Fibroblast of the aortic adventitia (primary cell): ENCODE measurements at regions not wholly inside any gene's neighbourhood (a gene's known extent, or its start where the extent isn't known, plus 50 kb on each side); places are given as distances from the start of the nearest gene placed in this dataset.

ENCODE experiments used
- DNase-seq: peaks from one replicate; pipeline ENCODE4 v3.0.0-alpha.2; 2010; ENCODE audit warnings: low read depth
- H3K4me3 ChIP-seq: 2 replicates; pipeline ENCODE4 v1.5.1; 2011; ENCODE audit warnings: low read depth, mild to moderate bottlenecking, control low read depth, low read length, moderate library complexity
- TF ChIP-seq, protein P1 (sequence below): IDR thresholded peaks from 2 replicates; pipeline ENCODE4 v1.5.1; 2011; ENCODE audit warnings: mild to moderate bottlenecking, low read length, control low read depth, inconsistent platforms; ENCODE audit not compliant: insufficient read depth

DNA sequence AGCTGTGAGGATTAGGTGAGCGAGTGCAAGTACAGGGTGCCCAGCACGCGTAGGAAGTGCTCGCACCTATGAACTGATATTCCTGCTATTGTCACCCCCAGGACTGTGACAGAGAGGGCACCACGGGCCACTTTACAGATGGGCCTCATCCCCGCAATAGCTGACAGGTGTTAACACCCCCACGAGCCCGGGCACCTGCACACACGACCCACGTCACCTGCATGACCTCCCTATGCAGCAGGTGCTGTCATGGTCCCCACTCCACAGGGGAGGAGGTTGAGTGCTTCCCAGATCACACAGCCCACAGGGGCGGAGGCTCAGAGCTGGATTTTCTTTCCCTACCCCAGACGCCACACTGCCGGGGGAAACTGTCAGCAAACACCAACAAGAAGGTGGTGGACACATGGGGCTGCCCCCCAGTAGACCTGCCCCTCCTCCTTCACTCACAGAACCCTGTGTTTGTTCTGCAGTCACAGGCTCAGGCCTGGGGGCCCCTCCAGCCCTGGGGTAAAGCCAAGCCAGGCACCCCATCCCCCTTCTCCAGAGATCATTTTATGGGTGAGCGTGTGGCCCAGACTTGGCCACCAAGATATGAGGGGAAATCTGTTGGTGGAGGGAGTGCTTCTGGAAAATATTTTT lies 465.5 kb downstream of the MATN1 start:
- H3K4me3 ChIP-seq: no peak overlapping the region
- DNase-seq: no peak
- TF ChIP-seq, protein P1, sequence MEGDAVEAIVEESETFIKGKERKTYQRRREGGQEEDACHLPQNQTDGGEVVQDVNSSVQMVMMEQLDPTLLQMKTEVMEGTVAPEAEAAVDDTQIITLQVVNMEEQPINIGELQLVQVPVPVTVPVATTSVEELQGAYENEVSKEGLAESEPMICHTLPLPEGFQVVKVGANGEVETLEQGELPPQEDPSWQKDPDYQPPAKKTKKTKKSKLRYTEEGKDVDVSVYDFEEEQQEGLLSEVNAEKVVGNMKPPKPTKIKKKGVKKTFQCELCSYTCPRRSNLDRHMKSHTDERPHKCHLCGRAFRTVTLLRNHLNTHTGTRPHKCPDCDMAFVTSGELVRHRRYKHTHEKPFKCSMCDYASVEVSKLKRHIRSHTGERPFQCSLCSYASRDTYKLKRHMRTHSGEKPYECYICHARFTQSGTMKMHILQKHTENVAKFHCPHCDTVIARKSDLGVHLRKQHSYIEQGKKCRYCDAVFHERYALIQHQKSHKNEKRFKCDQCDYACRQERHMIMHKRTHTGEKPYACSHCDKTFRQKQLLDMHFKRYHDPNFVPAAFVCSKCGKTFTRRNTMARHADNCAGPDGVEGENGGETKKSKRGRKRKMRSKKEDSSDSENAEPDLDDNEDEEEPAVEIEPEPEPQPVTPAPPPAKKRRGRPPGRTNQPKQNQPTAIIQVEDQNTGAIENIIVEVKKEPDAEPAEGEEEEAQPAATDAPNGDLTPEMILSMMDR: no peak

DNA sequence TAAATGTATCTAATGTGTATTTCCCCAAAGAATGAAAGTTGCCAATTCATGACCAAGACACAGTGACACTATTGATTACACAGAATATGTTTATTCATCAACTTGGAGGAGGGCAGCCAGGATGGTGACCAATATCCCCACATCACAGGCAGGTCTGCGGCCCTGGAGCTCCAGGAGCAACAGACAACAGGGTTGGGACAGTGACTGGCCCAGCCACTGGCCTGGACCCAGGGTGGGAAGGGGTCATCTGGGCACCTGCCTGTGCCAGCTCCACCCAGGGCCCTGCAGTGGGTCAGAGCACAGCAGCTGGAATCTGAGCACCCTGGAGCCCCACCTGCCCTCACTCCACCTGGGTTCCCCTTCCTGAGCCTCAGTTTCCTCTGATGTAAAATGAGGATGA lies 466.1 kb downstream of the MATN1 start:
- DNase-seq: no peak
- TF ChIP-seq, protein P1: no peak
- no peak overlapping the region for H3K4me3 ChIP-seq

DNA sequence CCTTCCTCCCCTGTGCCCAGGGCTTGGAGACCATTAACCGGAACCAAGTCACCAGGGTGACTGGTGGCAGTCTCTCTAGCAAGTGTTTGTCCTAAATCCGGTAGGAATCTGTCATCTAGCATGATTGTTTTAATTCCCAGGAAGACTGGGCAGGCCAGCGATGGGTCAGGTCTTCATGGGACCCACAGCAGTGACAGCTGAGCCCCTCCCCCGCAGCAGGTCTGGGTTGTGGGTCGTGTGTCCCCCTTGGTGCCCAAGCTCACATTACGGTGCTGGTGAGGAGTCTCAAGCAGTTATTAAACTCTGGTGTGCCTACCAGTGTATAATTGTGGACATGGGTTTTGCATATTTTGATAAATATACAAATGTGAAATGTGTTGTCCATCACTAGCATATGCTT lies 466.5 kb downstream of the MATN1 start:
- TF ChIP-seq, protein P1: no peak
- no peak overlapping the region for H3K4me3 ChIP-seq
- DNase-seq: no peak

DNA sequence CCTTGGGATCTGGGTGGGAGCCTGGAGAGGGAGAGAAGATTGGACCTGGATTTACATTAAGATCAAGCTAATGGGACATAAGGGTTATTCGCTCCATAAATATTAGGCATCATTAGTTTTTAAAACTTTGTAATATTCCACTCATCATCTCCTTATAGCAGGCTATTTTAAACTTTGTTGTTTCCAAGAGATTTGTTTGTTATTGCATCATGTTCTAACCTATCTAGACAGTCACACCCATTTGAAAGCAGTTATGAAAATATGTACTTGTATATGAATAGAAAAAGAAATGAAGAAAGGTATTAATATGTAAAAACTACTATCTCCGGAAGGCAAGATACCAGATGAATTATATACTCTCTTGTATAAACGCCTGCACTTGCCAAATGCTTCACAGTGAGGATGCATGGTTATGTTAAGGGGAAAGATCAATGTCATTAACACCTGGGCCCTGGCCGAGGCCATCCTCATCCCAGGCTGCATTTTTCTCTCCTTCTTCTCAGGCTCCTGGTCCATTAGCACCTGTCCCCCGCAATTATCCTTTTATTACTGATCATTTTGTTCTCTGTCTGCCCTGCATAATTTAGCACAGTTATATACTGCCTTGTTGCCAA lies 468.2 kb downstream of the MATN1 start:
- DNase-seq: no peak
- TF ChIP-seq, protein P1: no peak
- H3K4me3 ChIP-seq: no peak overlapping the region

DNA sequence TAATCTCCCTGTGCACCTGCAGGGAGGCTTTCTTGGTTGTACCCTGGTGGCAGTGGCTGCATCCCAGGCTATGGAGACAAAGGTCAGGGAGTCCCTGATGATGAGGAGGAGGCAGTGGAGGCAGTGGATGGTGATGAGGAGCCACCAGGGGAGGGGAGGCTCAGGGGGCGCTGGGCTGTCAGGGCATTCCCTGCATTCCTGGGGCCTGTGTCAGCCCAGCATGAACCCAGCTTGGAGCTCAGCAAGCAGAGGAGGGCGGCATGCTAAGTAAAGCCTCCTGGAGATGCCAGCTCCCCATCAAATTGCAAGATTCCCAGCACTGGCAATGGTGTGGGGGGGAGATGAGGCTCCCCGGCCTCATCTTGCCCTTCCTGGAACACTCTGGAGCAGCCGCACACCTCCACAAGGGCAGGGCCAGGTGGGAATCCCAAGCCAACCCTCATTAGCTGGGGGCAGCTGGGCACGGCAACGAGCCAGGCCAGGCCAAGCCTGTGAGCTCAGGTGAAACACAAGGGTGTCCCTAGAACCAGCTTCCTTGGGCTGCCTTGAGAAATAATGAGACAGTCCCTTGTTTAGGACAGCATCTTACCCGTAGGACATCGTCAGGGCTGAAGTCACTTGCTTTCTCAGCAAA lies 469.5 kb downstream of the MATN1 start:
- DNase-seq: no peak
- no peak overlapping the region for H3K4me3 ChIP-seq
- TF ChIP-seq, protein P1: no peak

DNA sequence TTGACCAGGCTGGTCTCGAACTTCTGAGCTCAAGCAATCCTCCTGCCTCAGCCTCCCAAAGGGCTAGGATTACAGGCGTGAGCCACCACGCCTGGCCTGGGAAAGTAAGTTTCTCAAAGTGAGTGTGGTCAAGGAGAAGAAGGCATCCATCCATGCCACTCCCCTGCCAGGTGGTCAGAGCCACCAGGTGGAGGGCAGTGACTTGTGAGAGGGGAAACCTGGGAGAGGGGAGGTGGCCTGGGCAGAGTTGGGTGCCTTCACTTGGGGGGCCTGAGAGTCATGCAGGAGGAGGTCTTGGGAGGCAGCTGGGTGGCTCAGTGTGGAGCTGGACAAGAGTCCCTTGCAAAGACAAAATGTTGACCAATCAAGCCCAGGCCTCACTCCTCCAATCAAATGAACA lies 470.0 kb downstream of the MATN1 start:
- TF ChIP-seq, protein P1: no peak
- H3K4me3 ChIP-seq: no peak overlapping the region
- DNase-seq: no peak
